HCT116 (cell line): ENCODE measurements at regions not wholly inside any gene's neighbourhood (a gene's known extent, or its start where the extent isn't known, plus 50 kb on each side); places are given as distances from the start of the nearest gene placed in this dataset.

Source experiments
- ATAC-seq: fragments of 200-7000 bp; cut with Tn5 transposase; 2 replicates; pipeline ENCODE4 v1.9.1; 2020; ENCODE audit warnings: mild to moderate bottlenecking, moderate library complexity
- BruUV-seq: library from RNA; stranded (reverse); fragments of 400-500 nt; replicated peaks from 2 replicates; lab custom pipeline; 2021; lab: Mats Ljungman, UMichigan
- CTCF ChIA-PET: fragments of 300-600 bp; sonication (Branson Sonifier 250); formaldehyde crosslinking; loops from one replicate; lab custom pipeline; 2021; ENCODE audit warnings: antibody characterized with exemption; lab: Charles Lee
- POLR2A ChIA-PET: fragments of 300-600, 350-600 bp; sonication (Branson Sonifier 250); formaldehyde crosslinking; loops from one replicate; lab custom pipeline; 2021; ENCODE audit warnings: antibody characterized with exemption; lab: Charles Lee
- RAD21 ChIA-PET, 2 experiments: fragments of 300-600 bp; sonication (Branson Sonifier 250); formaldehyde crosslinking; loops; one replicate each; lab custom pipeline; 2023; ENCODE audit warnings: low total read pairs in 2 of 2; ENCODE audit not compliant: uncharacterized antibody in 2 of 2, unreplicated experiment in 2 of 2, low non-redundant PET in 1 of 2; lab: Charles Lee
- DNase-seq: peaks from one replicate; pipeline ENCODE4 v3.0.0-alpha.2; 2010; ENCODE audit warnings: low read depth, low spot score
- H2AFZ ChIP-seq: fragments of 200-600 bp; shearing (Covaris generic), sonication (generic); 2 replicates; pipeline ENCODE4 v1.6.1; 2017; ENCODE audit warnings: low read depth, mixed run types, mixed read lengths, antibody characterized with exemption, low read length; ENCODE audit not compliant: poor library complexity, severe bottlenecking
- H3K27ac ChIP-seq: 2 replicates; pipeline ENCODE4 v1.5.1; 2012; ENCODE audit warnings: low read depth, low read length
- H3K27me3 ChIP-seq: fragments of 200-600 bp; sonication (generic); 2 replicates; pipeline ENCODE4 v1.6.1; 2016; ENCODE audit warnings: mixed run types, low read length, mixed read lengths; ENCODE audit not compliant: insufficient read depth
- H3K36me3 ChIP-seq, 2 experiments: fragments of 200-500 bp in 1 of 2; fragments of 200-600 bp in 1 of 2; sonication (Bioruptor generic) in 1 of 2; sonication (generic) in 1 of 2; 2 replicates each; pipeline versions ENCODE4 v1.5.1 to v1.6.1; 2014 to 2016; ENCODE audit warnings: low read length in 2 of 2, inconsistent platforms in 1 of 2, mixed read lengths in 1 of 2, mixed run types in 1 of 2; ENCODE audit not compliant: insufficient read depth in 2 of 2, control insufficient read depth in 1 of 2
- H3K4me1 ChIP-seq, 2 experiments: fragments of 200-600 bp in 1 of 2; sonication (generic) in 1 of 2; 2 replicates each; pipeline versions ENCODE4 v1.5.1 to v1.6.1; 2012 to 2017; ENCODE audit warnings: low read length in 2 of 2, inconsistent platforms in 1 of 2, mild to moderate bottlenecking in 1 of 2, mixed read lengths in 1 of 2, mixed run types in 1 of 2, moderate library complexity in 1 of 2; ENCODE audit not compliant: insufficient read depth in 2 of 2, control insufficient read depth in 1 of 2
- H3K4me2 ChIP-seq: fragments of 200-600 bp; sonication (generic); 2 replicates; pipeline ENCODE4 v1.6.1; 2017; ENCODE audit warnings: mixed run types, low read length, mixed read lengths
- H3K4me3 ChIP-seq, 2 experiments: fragments of 200-600 bp in 1 of 2; sonication (generic) in 1 of 2; replicated peaks in 1 of 2; 2 replicates each; pipeline ENCODE4 v1.5.1; 2011 to 2016; ENCODE audit warnings: low read length in 2 of 2, control low read depth in 1 of 2, low read depth in 1 of 2, mild to moderate bottlenecking in 1 of 2, mixed read lengths in 1 of 2, mixed run types in 1 of 2
- H3K79me2 ChIP-seq: fragments of 200-600 bp; sonication (generic); 2 replicates; pipeline ENCODE4 v1.6.1; 2017; ENCODE audit warnings: mild to moderate bottlenecking, mixed run types, low read length, moderate library complexity, mixed read lengths; ENCODE audit not compliant: insufficient read depth
- H3K9ac ChIP-seq: fragments of 200-600 bp; sonication (generic); 2 replicates; pipeline ENCODE4 v1.6.1; 2016; ENCODE audit warnings: low read length, mixed read lengths
- H3K9me2 ChIP-seq: fragments of 200-600 bp; sonication (generic), shearing (Covaris generic); 2 replicates; pipeline ENCODE4 v1.6.1; 2017; ENCODE audit warnings: mixed run types, mild to moderate bottlenecking, moderate library complexity; ENCODE audit not compliant: insufficient read depth
- H3K9me3 ChIP-seq, 2 experiments: fragments of 200-500 bp in 1 of 2; fragments of 200-600 bp in 1 of 2; sonication (Bioruptor generic) in 1 of 2; sonication (generic) in 1 of 2; 2 replicates each; pipeline ENCODE4 v1.6.1; 2014 to 2017; ENCODE audit warnings: low read length in 2 of 2, mixed read lengths in 2 of 2, inconsistent platforms in 1 of 2, low read depth in 1 of 2, mild to moderate bottlenecking in 1 of 2, mixed run types in 1 of 2, moderate library complexity in 1 of 2; ENCODE audit not compliant: control insufficient read depth in 1 of 2, insufficient read depth in 1 of 2
- H4K20me1 ChIP-seq: fragments of 200-600 bp; sonication (generic), shearing (Covaris generic); 2 replicates; pipeline ENCODE4 v1.6.1; 2017; ENCODE audit warnings: mixed run types, mild to moderate bottlenecking, moderate library complexity; ENCODE audit not compliant: insufficient read depth
- ATF3 ChIP-seq: IDR thresholded peaks from 2 replicates; pipeline ENCODE4 v1.6.1; 2012
- CEBPB ChIP-seq: IDR thresholded peaks from 2 replicates; pipeline ENCODE4 v1.6.1; 2012; ENCODE audit warnings: low read depth
- ELF1 ChIP-seq: IDR thresholded peaks from 2 replicates; pipeline ENCODE4 v1.6.1; 2012; ENCODE audit warnings: low read depth, borderline replicate concordance
- EZH2 ChIP-seq: fragments of 200-600 bp; sonication (generic); IDR thresholded peaks from 2 replicates; pipeline ENCODE4 v1.6.1; 2017; ENCODE audit warnings: antibody characterized with exemption, mixed run types
- EZH2phosphoT487 ChIP-seq: fragments of 200-600 bp; IDR thresholded peaks from 2 replicates; pipeline ENCODE4 v1.6.1; 2018; ENCODE audit warnings: antibody characterized with exemption, borderline replicate concordance
- JUND ChIP-seq: IDR thresholded peaks from 2 replicates; pipeline ENCODE4 v1.6.1; 2012
- MAX ChIP-seq: IDR thresholded peaks from 2 replicates; pipeline ENCODE4 v1.6.1; 2012
- POLR2AphosphoS5 ChIP-seq: IDR thresholded peaks from 2 replicates; pipeline ENCODE4 v1.6.1; 2011; ENCODE audit warnings: mild to moderate bottlenecking, low read depth, low read length, moderate library complexity
- RAD21 ChIP-seq: IDR thresholded peaks from 2 replicates; pipeline ENCODE4 v1.6.1; 2012; ENCODE audit warnings: low read depth, mild to moderate bottlenecking
- SIN3A ChIP-seq: IDR thresholded peaks from 2 replicates; pipeline ENCODE4 v1.6.1; 2012; ENCODE audit warnings: low read depth
- SRF ChIP-seq: IDR thresholded peaks from 2 replicates; pipeline ENCODE4 v1.6.1; 2012; ENCODE audit warnings: low read depth
- TCF7L2 ChIP-seq: IDR thresholded peaks from 2 replicates; pipeline ENCODE4 v1.7.0; 2011; ENCODE audit warnings: borderline replicate concordance, inconsistent platforms; ENCODE audit not compliant: insufficient read depth, insufficient read length; ENCODE audit errors: extremely low read depth
- ZBTB33 ChIP-seq: IDR thresholded peaks from 2 replicates; pipeline ENCODE4 v1.6.1; 2011; ENCODE audit warnings: mild to moderate bottlenecking, low read length, moderate library complexity; ENCODE audit not compliant: insufficient replicate concordance; ENCODE audit errors: extremely low read depth
- ZFX ChIP-seq: fragments of 450-650 bp; IDR thresholded peaks from 2 replicates; pipeline ENCODE4 v1.6.1; 2017
- ZNF274 ChIP-seq: fragments of 200-500 bp; sonication (Bioruptor generic); IDR thresholded peaks from 2 replicates; pipeline ENCODE4 v1.6.1; 2014; ENCODE audit warnings: mild to moderate bottlenecking, low read depth, low read length, inconsistent platforms
- intact Hi-C: fragments of 100-400 bp; cut with micrococcal nuclease; formaldehyde crosslinking; loops from 2 replicates; pipeline ENCODE4 v1.10.0; 2022

- Histone ChIP-seq H3K79me2 (no peaks in the 10 kb centered on the region), H3K27ac (no peak overlapping the region), H3K4me1 (no peaks in the 10 kb centered on the region), H3K4me3 (no peak overlapping the region), H3K36me3 (no peaks in the 10 kb centered on the region), H3K27me3 (0 out of 2 replicates have a peak, but pooled peaks cover 3% of the 10 kb centered on the region)
- no peak for ATAC-seq
- ChIA-PET CTCF (no interaction called here), POLR2A (no interaction called here), RAD21 (no interaction called here)
- BruUV-seq, result no TSS peak
- intact Hi-C loops, result no loop called here
- no peak for TF ChIP-seq JUND
- no peak for TF ChIP-seq TCF7L2
- TF ChIP-seq ZFX, result no peak
- no peak for TF ChIP-seq CEBPB
- TF ChIP-seq, all 23 proteins: peak for 0
- Histone ChIP-seq H3K9ac (no peak overlapping the region), H2AFZ (no peak overlapping the region), H4K20me1 (no peaks in the 10 kb centered on the region), H3K9me2 (no peaks in the 10 kb centered on the region), H3K4me2 (no peak overlapping the region), H3K9me3 (no peaks in the 10 kb centered on the region)
- DNase-seq, result no peak
These were observed 63.3 kb downstream of the RPLP1 start for GRCh38 chr15:69515926-69516325.

- intact Hi-C loops, result no loop called here
- TF ChIP-seq MAX (no peak), EZH2 (no peak), POLR2AphosphoS5 (no peak), ZBTB33 (no peak), TCF7L2 (no peak), SRF (no peak), EZH2phosphoT487 (no peak), SIN3A (no peak), ZNF274 (no peak), ATF3 (no peak), ELF1 (no peak), CEBPB (no peak), RAD21 (no peak)
- H3K9me3 ChIP-seq, result no peaks in the 10 kb centered on the region
- ChIA-PET CTCF (no interaction called here), RAD21 (no interaction called here), POLR2A (no interaction called here)
- H3K27me3 ChIP-seq, result 0 out of 2 replicates have a peak, but pooled peaks cover 3% of the 10 kb centered on the region
- no peak overlapping the region for H3K4me3 ChIP-seq
- DNase-seq (no peak), ATAC-seq (no peak)
- peaks cover 0 to 1% of the 10 kb centered on the region in 2 experiments; a peak in 2 of 4 replicates for H3K4me1 ChIP-seq
- H3K79me2 ChIP-seq, result no peaks in the 10 kb centered on the region
- no peak overlapping the region for H2AFZ ChIP-seq
- no TSS peak for BruUV-seq
- no peak overlapping the region for H3K27ac ChIP-seq
- H3K9me2 ChIP-seq, result no peaks in the 10 kb centered on the region
- no peak overlapping the region for H3K9ac ChIP-seq
- no peaks in the 10 kb centered on the region for H3K36me3 ChIP-seq
- no peak overlapping the region for H3K4me2 ChIP-seq
- no peaks in the 10 kb centered on the region for H4K20me1 ChIP-seq
These were observed 64.4 kb downstream of the RPLP1 start for GRCh38 chr15:69517052-69517451.
